Lower lobe of right lung (tissue), 2 donors: ENCODE measurements at regions not wholly inside any gene's neighbourhood (a gene's known extent, or its start where the extent isn't known, plus 50 kb on each side); places are given as distances from the start of the nearest gene placed in this dataset.

Experiments used
- ATAC-seq, 2 donors: fragments of 200-7000 bp; cut with Tn5 transposase; one replicate each; pipeline ENCODE4 v1.9.1; 2020 to 2022; ENCODE audit warnings: mild to moderate bottlenecking in 2 of 2, moderate library complexity in 2 of 2
- DNase-seq: peaks from one replicate; pipeline ENCODE4 v3.0.0-alpha.2; 2020
- H3K27ac ChIP-seq: fragments of 200-600 bp; one replicate; pipeline ENCODE4 v1.8.0; 2022
- H3K27me3 ChIP-seq: fragments of 200-600 bp; one replicate; pipeline ENCODE4 v1.8.0; 2022; ENCODE audit warnings: low read depth
- H3K36me3 ChIP-seq: fragments of 200-600 bp; one replicate; pipeline ENCODE4 v1.8.0; 2022; ENCODE audit warnings: mild to moderate bottlenecking
- H3K4me1 ChIP-seq: fragments of 200-600 bp; one replicate; pipeline ENCODE4 v1.8.0; 2022
- H3K4me3 ChIP-seq: fragments of 200-600 bp; one replicate; pipeline ENCODE4 v1.8.0; 2022; ENCODE audit warnings: mild to moderate bottlenecking
- H3K9me3 ChIP-seq: fragments of 200-600 bp; one replicate; pipeline ENCODE4 v1.8.0; 2022
- CTCF ChIP-seq: fragments of 200-600 bp; IDR thresholded peaks from one replicate; pipeline ENCODE4 v1.8.0; 2022; ENCODE audit warnings: antibody characterized with exemption, mild to moderate bottlenecking
- intact Hi-C: fragments of 100-400 bp; cut with DNase I; formaldehyde crosslinking; loops from one replicate; pipeline ENCODE4 v1.11.0; 2022
- donor health status: DM: no; HTN: yes; CAD: no; lungs with severe emphysema.

DNA sequence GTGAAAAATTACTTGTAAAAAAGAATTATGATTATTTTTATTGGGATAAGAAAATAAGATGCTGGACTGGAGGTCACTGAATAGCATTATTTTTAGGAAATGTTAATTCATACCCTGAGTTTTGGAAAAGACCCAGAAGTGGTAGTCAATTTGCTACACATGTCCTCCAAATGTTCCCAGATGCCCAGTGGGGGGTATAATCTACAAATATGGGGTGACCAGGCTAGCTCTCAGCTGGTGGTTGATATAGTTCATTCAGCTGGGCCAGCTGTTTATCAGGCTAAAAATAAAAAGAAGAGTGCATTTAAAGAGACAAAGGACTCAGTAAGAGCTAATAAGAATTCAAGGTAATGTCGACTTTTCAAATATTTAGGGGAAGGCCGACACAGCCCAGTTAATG is 402.0 kb upstream of the GOLIM4 start:
- Histone ChIP-seq H3K4me3 (no peak overlapping the region), H3K27me3 (no peaks in the 10 kb centered on the region), H3K27ac (no peak overlapping the region), H3K9me3 (no peaks in the 10 kb centered on the region), H3K4me1 (no peaks in the 10 kb centered on the region), H3K36me3 (no peaks in the 10 kb centered on the region)
- ATAC-seq: no peak
- TF ChIP-seq CTCF: no peak
- intact Hi-C loops: no loop called here
- no peak for DNase-seq

GRCh38 chr3:168497183-168497582 is 401.5 kb upstream of the GOLIM4 start:
- no peaks in the 10 kb centered on the region for H3K9me3 ChIP-seq
- intact Hi-C loops: no loop called here
- no peaks in the 10 kb centered on the region for H3K4me1 ChIP-seq
- no peak overlapping the region for H3K27ac ChIP-seq
- ATAC-seq (no peak), DNase-seq (no peak)
- H3K4me3 ChIP-seq: no peak overlapping the region
- TF ChIP-seq CTCF: no peak
- H3K27me3 ChIP-seq: no peaks in the 10 kb centered on the region
- H3K36me3 ChIP-seq: no peaks in the 10 kb centered on the region

GRCh38 chr3:168495932-168496331 is 400.2 kb upstream of the GOLIM4 start:
- no peak for TF ChIP-seq CTCF
- Histone ChIP-seq H3K36me3 (no peaks in the 10 kb centered on the region), H3K4me3 (no peak overlapping the region), H3K9me3 (no peaks in the 10 kb centered on the region), H3K27ac (no peak overlapping the region), H3K4me1 (no peaks in the 10 kb centered on the region), H3K27me3 (no peaks in the 10 kb centered on the region)
- DNase-seq (no peak), ATAC-seq (no peak)
- intact Hi-C loops: no loop called here

DNA sequence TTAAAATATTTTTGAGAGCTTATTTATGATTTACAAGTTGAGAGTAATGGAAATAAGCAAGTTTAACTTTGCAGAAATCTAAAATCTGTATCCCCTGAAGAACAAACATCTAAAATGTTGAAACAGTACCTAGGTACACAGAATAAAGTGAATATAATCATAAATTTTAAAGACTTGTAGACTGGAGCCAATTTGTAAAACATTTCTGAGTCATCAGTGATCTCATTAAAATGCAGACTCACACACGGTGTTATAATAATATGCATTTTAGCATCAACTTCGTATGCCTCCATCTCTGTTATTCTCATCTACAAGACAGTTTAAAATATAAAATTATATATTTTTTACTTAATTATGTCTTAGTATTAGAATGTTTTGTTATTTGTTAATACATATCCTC is 399.5 kb upstream of the GOLIM4 start:
- intact Hi-C loops: no loop called here
- Histone ChIP-seq H3K27me3 (no peaks in the 10 kb centered on the region), H3K4me1 (no peaks in the 10 kb centered on the region), H3K36me3 (no peaks in the 10 kb centered on the region), H3K9me3 (no peaks in the 10 kb centered on the region), H3K4me3 (no peak overlapping the region), H3K27ac (no peak overlapping the region)
- ATAC-seq (no peak), DNase-seq (no peak)
- no peak for TF ChIP-seq CTCF

- no peak for TF ChIP-seq CTCF
- ATAC-seq: no peak
- intact Hi-C loops: no loop called here
- no peak for DNase-seq
- H3K4me1 ChIP-seq: no peaks in the 10 kb centered on the region
- H3K36me3 ChIP-seq: no peaks in the 10 kb centered on the region
- H3K27ac ChIP-seq: no peak overlapping the region
- H3K27me3 ChIP-seq: no peaks in the 10 kb centered on the region
- no peaks in the 10 kb centered on the region for H3K9me3 ChIP-seq
- H3K4me3 ChIP-seq: no peak overlapping the region
These were observed 397.9 kb upstream of the GOLIM4 start for GRCh38 chr3:168493412-168494205.
